ENCODE measurements at regions not wholly inside any gene's neighbourhood (a gene's known extent, or its start where the extent isn't known, plus 50 kb on each side); places are given as distances from the start of the nearest gene placed in this dataset.

- no peaks in the 10 kb centered on the region for H3K9me3 ChIP-seq (ENCODE audit: low read depth, low read length)
- no peaks in the 10 kb centered on the region for H3K36me3 ChIP-seq (ENCODE audit: insufficient read depth, low read length)
- no peak overlapping the region for H3K27ac ChIP-seq (ENCODE audit: low read depth, low read length)
- no peak overlapping the region for H2AFZ ChIP-seq (ENCODE audit: low read length)
- no peaks in the 10 kb centered on the region for H3K4me1 ChIP-seq (ENCODE audit: insufficient read depth, low read length)
- DNase-seq (ENCODE audit: insufficient read length, low spot score, missing footprints), result no peak
- TF ChIP-seq CTCF (IDR thresholded peaks at IDR 0.05; ENCODE audit: extremely low read depth, low read depth, low read length), result no peak
- no peaks in the 10 kb centered on the region for H3K27me3 ChIP-seq (ENCODE audit: insufficient read depth, low read length)
- no peaks in the 10 kb centered on the region for H3K79me2 ChIP-seq (ENCODE audit: insufficient read depth, low read length)
- no peaks in the 10 kb centered on the region for H4K20me1 ChIP-seq (ENCODE audit: insufficient read depth, low read length)
- H3K4me2 ChIP-seq (ENCODE audit: insufficient read depth, low read length), result no peak overlapping the region
- H3K4me3 ChIP-seq (ENCODE audit: insufficient read depth, low read length), result no peak overlapping the region
Observed at GRCh38 chr2:59177748-59178147, 936.6 kb upstream of the FANCL start.

GRCh38 chr2:59176737-59177136 is 935.6 kb upstream of the FANCL start:
- DNase-seq (ENCODE audit: insufficient read length, low spot score, missing footprints), result no peak
- H3K4me3 ChIP-seq (ENCODE audit: insufficient read depth, low read length), result no peak overlapping the region
- H3K36me3 ChIP-seq (ENCODE audit: insufficient read depth, low read length), result no peaks in the 10 kb centered on the region
- TF ChIP-seq CTCF (IDR thresholded peaks at IDR 0.05; ENCODE audit: extremely low read depth, low read depth, low read length), result no peak
- no peaks in the 10 kb centered on the region for H3K4me1 ChIP-seq (ENCODE audit: insufficient read depth, low read length)
- no peaks in the 10 kb centered on the region for H3K9me3 ChIP-seq (ENCODE audit: low read depth, low read length)
- no peak overlapping the region for H3K27ac ChIP-seq (ENCODE audit: low read depth, low read length)
- H3K4me2 ChIP-seq (ENCODE audit: insufficient read depth, low read length), result no peak overlapping the region
- no peaks in the 10 kb centered on the region for H3K79me2 ChIP-seq (ENCODE audit: insufficient read depth, low read length)
- no peaks in the 10 kb centered on the region for H3K27me3 ChIP-seq (ENCODE audit: insufficient read depth, low read length)
- no peaks in the 10 kb centered on the region for H4K20me1 ChIP-seq (ENCODE audit: insufficient read depth, low read length)
- H2AFZ ChIP-seq (ENCODE audit: low read length), result no peak overlapping the region

GRCh38 chr2:59174536-59175243 is 933.6 kb upstream of the FANCL start:
- TF ChIP-seq CTCF (IDR thresholded peaks at IDR 0.05; ENCODE audit: extremely low read depth, low read depth, low read length), result no peak
- Histone ChIP-seq H3K36me3 (ENCODE audit: insufficient read depth, low read length) (no peaks in the 10 kb centered on the region), H3K27me3 (ENCODE audit: insufficient read depth, low read length) (no peaks in the 10 kb centered on the region), H3K4me2 (ENCODE audit: insufficient read depth, low read length) (no peak overlapping the region), H3K4me3 (ENCODE audit: insufficient read depth, low read length) (no peak overlapping the region), H2AFZ (ENCODE audit: low read length) (no peak overlapping the region), H3K4me1 (ENCODE audit: insufficient read depth, low read length) (no peaks in the 10 kb centered on the region), H4K20me1 (ENCODE audit: insufficient read depth, low read length) (no peaks in the 10 kb centered on the region), H3K79me2 (ENCODE audit: insufficient read depth, low read length) (no peaks in the 10 kb centered on the region), H3K9me3 (ENCODE audit: low read depth, low read length) (no peaks in the 10 kb centered on the region), H3K27ac (ENCODE audit: low read depth, low read length) (no peak overlapping the region)
- no peak for DNase-seq (ENCODE audit: insufficient read length, low spot score, missing footprints)

GRCh38 chr2:59173325-59173724 is 932.2 kb upstream of the FANCL start:
- Histone ChIP-seq H3K4me3 (ENCODE audit: insufficient read depth, low read length) (no peak overlapping the region), H3K4me2 (ENCODE audit: insufficient read depth, low read length) (no peak overlapping the region), H3K27me3 (ENCODE audit: insufficient read depth, low read length) (no peaks in the 10 kb centered on the region), H3K9me3 (ENCODE audit: low read depth, low read length) (no peaks in the 10 kb centered on the region), H4K20me1 (ENCODE audit: insufficient read depth, low read length) (no peaks in the 10 kb centered on the region), H3K36me3 (ENCODE audit: insufficient read depth, low read length) (no peaks in the 10 kb centered on the region), H3K4me1 (ENCODE audit: insufficient read depth, low read length) (no peaks in the 10 kb centered on the region), H3K27ac (ENCODE audit: low read depth, low read length) (no peak overlapping the region), H2AFZ (ENCODE audit: low read length) (no peak overlapping the region), H3K79me2 (ENCODE audit: insufficient read depth, low read length) (no peaks in the 10 kb centered on the region)
- no peak for TF ChIP-seq CTCF (IDR thresholded peaks at IDR 0.05; ENCODE audit: extremely low read depth, low read depth, low read length)
- DNase-seq (ENCODE audit: insufficient read length, low spot score, missing footprints), result no peak

Data from osteoblast (primary cell).